ENCODE measurements at regions not wholly inside any gene's neighbourhood (a gene's known extent, or its start where the extent isn't known, plus 50 kb on each side); places are given as distances from the start of the nearest gene placed in this dataset.

DNA sequence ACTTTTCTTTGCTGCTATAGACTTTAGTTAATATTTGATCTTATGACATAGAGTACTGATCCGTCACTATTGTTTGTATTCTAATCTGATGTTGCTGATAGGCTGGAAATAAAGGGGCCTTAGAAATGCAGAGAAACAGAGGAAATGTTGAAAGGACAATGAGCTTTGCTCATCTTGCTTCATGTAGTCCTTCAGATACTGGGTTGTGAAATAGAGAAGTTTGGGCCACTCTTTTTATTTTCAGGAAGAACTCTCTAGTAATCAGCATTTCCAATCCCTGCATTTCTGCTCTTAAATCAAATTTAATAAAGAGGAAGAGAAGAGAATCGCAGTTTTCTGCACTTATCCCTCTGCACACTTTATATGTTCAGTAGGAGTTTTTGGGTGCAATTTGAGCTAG, 192.8 kb upstream of the THBS1 start:
- no peak for DNase-seq (ENCODE audit: extremely low spot score, unreplicated experiment)
- H3K36me3 Mint-ChIP-seq, result no peaks in the 10 kb centered on the region
- no peak overlapping the region for H3K27ac Mint-ChIP-seq

DNA sequence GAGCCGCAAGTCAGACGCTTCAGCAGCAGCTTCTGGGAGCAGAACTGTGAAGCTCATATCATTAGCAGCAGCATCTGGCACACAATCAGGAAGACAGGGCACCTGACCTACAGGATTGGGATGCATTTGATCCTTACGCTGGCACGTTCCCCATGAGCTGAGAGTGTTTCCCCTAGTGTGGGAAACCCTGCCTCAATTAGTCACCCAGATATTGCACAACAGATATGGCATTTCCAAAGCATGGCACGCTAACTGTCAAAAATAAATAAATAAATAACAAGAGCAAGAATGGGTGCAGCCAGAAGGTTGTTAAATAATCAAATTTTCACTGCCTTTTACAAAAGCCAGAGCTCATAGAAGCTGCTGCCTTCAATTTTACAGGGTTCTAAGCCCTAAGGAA, 189.6 kb upstream of the THBS1 start:
- H3K36me3 Mint-ChIP-seq, result no peaks in the 10 kb centered on the region
- no peak overlapping the region for H3K4me3 Mint-ChIP-seq
- no peaks in the 10 kb centered on the region for H3K4me1 Mint-ChIP-seq (ENCODE audit: unreplicated experiment)
- peaks cover 15% of the 10 kb centered on the region for H3K27me3 Mint-ChIP-seq
- H3K9me3 Mint-ChIP-seq, result no peaks in the 10 kb centered on the region
- TF ChIP-seq, protein P1, sequence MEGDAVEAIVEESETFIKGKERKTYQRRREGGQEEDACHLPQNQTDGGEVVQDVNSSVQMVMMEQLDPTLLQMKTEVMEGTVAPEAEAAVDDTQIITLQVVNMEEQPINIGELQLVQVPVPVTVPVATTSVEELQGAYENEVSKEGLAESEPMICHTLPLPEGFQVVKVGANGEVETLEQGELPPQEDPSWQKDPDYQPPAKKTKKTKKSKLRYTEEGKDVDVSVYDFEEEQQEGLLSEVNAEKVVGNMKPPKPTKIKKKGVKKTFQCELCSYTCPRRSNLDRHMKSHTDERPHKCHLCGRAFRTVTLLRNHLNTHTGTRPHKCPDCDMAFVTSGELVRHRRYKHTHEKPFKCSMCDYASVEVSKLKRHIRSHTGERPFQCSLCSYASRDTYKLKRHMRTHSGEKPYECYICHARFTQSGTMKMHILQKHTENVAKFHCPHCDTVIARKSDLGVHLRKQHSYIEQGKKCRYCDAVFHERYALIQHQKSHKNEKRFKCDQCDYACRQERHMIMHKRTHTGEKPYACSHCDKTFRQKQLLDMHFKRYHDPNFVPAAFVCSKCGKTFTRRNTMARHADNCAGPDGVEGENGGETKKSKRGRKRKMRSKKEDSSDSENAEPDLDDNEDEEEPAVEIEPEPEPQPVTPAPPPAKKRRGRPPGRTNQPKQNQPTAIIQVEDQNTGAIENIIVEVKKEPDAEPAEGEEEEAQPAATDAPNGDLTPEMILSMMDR (conservative IDR thresholded peaks at IDR 0.05), result no peak
- no peak overlapping the region for H3K27ac Mint-ChIP-seq
- DNase-seq (ENCODE audit: extremely low spot score, unreplicated experiment), result no peak

More for the DNA sequence above, 192.8 kb upstream of the THBS1 start:
- H3K4me1 Mint-ChIP-seq (ENCODE audit: unreplicated experiment), result no peaks in the 10 kb centered on the region
- no peak overlapping the region for H3K4me3 Mint-ChIP-seq
- H3K27me3 Mint-ChIP-seq, result peaks cover 10% of the 10 kb centered on the region
- TF ChIP-seq, protein P1 (conservative IDR thresholded peaks at IDR 0.05), result no peak
- H3K9me3 Mint-ChIP-seq, result no peaks in the 10 kb centered on the region

DNA sequence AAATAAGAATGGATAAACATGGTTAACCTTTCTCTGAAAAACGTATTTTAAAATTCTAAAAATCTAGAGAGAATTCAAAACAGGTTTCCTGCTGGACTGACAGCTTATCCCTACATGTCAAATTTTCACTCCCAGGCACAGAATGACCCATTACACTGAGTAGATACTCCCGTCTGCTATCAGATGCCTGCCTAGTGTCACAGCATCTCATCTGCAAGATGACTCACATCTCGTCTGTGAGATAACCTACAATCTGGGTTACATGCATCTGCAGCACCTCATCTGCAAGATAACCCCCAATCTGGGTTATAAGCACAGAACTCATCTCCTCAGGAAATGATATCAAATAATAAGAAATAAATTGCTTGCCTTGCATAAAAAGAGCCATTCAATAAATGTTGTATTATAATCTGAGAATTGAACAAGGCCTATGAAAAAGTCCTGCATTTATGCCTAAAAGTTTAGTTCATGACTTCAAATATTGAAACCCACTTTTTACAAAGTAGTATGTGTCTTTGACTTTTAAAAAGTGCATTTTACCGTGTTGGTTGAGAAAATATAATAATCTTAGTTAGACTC, 188.3 kb upstream of the THBS1 start:
- Mint-ChIP-seq H3K27me3 (peaks cover 15% of the 10 kb centered on the region), H3K4me1 (ENCODE audit: unreplicated experiment) (no peaks in the 10 kb centered on the region), H3K9me3 (no peaks in the 10 kb centered on the region), H3K27ac (no peak overlapping the region), H3K36me3 (no peaks in the 10 kb centered on the region), H3K4me3 (no peak overlapping the region)
- TF ChIP-seq, protein P1 (conservative IDR thresholded peaks at IDR 0.05), result no peak
- no peak for DNase-seq (ENCODE audit: extremely low spot score, unreplicated experiment)

DNA sequence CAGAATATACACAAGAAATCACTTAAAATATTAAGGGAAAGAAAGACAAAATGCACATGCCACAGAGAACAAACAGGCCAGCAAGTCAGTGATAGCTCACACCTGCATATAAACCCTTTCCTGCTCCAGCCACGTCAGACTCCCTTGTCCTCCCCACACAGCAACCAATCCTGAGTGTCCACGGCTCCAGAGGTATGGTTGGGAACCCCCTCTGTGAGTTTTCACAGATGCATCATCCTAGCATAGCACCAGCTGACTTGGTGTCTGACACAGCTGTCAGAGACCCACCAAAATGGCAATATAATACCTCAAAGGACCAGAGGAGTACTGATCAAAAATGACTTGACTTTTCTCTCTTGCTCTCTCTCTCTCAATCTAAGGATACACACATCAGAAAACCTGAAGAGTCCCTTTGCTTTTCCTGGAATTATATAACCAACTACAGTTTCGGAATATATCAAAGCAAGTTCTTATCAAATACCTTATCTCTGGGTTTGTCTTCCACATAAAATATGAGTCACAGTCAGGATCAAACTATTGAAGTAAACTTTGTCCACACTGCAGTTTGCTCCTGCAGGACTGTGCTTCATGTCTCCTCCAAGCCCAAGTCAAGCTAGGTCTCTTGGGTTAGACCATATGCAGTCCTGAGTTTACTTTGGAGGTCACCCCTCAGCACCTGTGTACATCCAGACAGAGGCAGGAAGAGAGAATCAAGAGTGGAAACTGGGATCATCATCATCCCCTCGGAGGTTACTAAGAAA, 187.1 kb upstream of the THBS1 start:
- no peak for DNase-seq (ENCODE audit: extremely low spot score, unreplicated experiment)
- Mint-ChIP-seq H3K36me3 (no peaks in the 10 kb centered on the region), H3K4me3 (no peak overlapping the region), H3K27me3 (peaks cover 15% of the 10 kb centered on the region), H3K4me1 (ENCODE audit: unreplicated experiment) (no peaks in the 10 kb centered on the region), H3K9me3 (no peaks in the 10 kb centered on the region), H3K27ac (no peak overlapping the region)
- TF ChIP-seq, protein P1 (conservative IDR thresholded peaks at IDR 0.05), result no peak

DNA sequence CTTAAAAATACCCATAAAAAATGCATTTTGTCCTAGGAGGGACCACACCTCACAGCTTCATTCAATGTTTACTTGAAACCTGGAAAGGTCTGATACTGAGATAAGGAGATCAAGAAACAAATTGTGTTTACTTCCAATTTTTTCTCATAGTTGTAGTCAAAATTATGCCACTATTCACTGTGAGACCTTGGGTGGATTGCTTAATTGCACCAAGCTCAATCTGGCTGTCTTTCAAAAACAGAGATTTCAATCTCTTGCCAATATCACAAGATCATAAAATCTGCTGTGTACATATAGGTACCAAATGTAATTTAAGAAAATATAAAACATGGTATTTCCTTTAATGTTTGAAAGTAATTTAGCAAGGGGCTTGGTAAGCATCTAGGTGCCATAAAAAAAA, 186.4 kb upstream of the THBS1 start:
- no peak for DNase-seq (ENCODE audit: extremely low spot score, unreplicated experiment)
- Mint-ChIP-seq H3K27me3 (peaks cover 15% of the 10 kb centered on the region), H3K4me3 (no peak overlapping the region), H3K9me3 (no peaks in the 10 kb centered on the region), H3K4me1 (ENCODE audit: unreplicated experiment) (no peaks in the 10 kb centered on the region), H3K36me3 (no peaks in the 10 kb centered on the region), H3K27ac (no peak overlapping the region)
- TF ChIP-seq, protein P1 (conservative IDR thresholded peaks at IDR 0.05), result no peak
